HCT116 (cell line): ENCODE measurements at regions not wholly inside any gene's neighbourhood (a gene's known extent, or its start where the extent isn't known, plus 50 kb on each side); places are given as distances from the start of the nearest gene placed in this dataset.

ENCODE experiments used
- ATAC-seq: fragments of 200-7000 bp; cut with Tn5 transposase; 2 replicates; pipeline ENCODE4 v1.9.1; 2020; ENCODE audit warnings: mild to moderate bottlenecking, moderate library complexity
- BruUV-seq: library from RNA; stranded (reverse); fragments of 400-500 nt; replicated peaks from 2 replicates; lab custom pipeline; 2021; lab: Mats Ljungman, UMichigan
- CTCF ChIA-PET: fragments of 300-600 bp; sonication (Branson Sonifier 250); formaldehyde crosslinking; loops from one replicate; lab custom pipeline; 2021; ENCODE audit warnings: antibody characterized with exemption; lab: Charles Lee
- POLR2A ChIA-PET: fragments of 300-600, 350-600 bp; sonication (Branson Sonifier 250); formaldehyde crosslinking; loops from one replicate; lab custom pipeline; 2021; ENCODE audit warnings: antibody characterized with exemption; lab: Charles Lee
- RAD21 ChIA-PET, 2 experiments: fragments of 300-600 bp; sonication (Branson Sonifier 250); formaldehyde crosslinking; loops; one replicate each; lab custom pipeline; 2023; ENCODE audit warnings: low total read pairs in 2 of 2; ENCODE audit not compliant: uncharacterized antibody in 2 of 2, unreplicated experiment in 2 of 2, low non-redundant PET in 1 of 2; lab: Charles Lee
- DNase-seq: peaks from one replicate; pipeline ENCODE4 v3.0.0-alpha.2; 2010; ENCODE audit warnings: low read depth, low spot score
- H2AFZ ChIP-seq: fragments of 200-600 bp; shearing (Covaris generic), sonication (generic); 2 replicates; pipeline ENCODE4 v1.6.1; 2017; ENCODE audit warnings: low read depth, mixed run types, mixed read lengths, antibody characterized with exemption, low read length; ENCODE audit not compliant: poor library complexity, severe bottlenecking
- H3K27ac ChIP-seq: 2 replicates; pipeline ENCODE4 v1.5.1; 2012; ENCODE audit warnings: low read depth, low read length
- H3K27me3 ChIP-seq: fragments of 200-600 bp; sonication (generic); 2 replicates; pipeline ENCODE4 v1.6.1; 2016; ENCODE audit warnings: mixed run types, low read length, mixed read lengths; ENCODE audit not compliant: insufficient read depth
- H3K36me3 ChIP-seq, 2 experiments: fragments of 200-500 bp in 1 of 2; fragments of 200-600 bp in 1 of 2; sonication (Bioruptor generic) in 1 of 2; sonication (generic) in 1 of 2; 2 replicates each; pipeline versions ENCODE4 v1.5.1 to v1.6.1; 2014 to 2016; ENCODE audit warnings: low read length in 2 of 2, inconsistent platforms in 1 of 2, mixed read lengths in 1 of 2, mixed run types in 1 of 2; ENCODE audit not compliant: insufficient read depth in 2 of 2, control insufficient read depth in 1 of 2
- H3K4me1 ChIP-seq, 2 experiments: fragments of 200-600 bp in 1 of 2; sonication (generic) in 1 of 2; 2 replicates each; pipeline versions ENCODE4 v1.5.1 to v1.6.1; 2012 to 2017; ENCODE audit warnings: low read length in 2 of 2, inconsistent platforms in 1 of 2, mild to moderate bottlenecking in 1 of 2, mixed read lengths in 1 of 2, mixed run types in 1 of 2, moderate library complexity in 1 of 2; ENCODE audit not compliant: insufficient read depth in 2 of 2, control insufficient read depth in 1 of 2
- H3K4me2 ChIP-seq: fragments of 200-600 bp; sonication (generic); 2 replicates; pipeline ENCODE4 v1.6.1; 2017; ENCODE audit warnings: mixed run types, low read length, mixed read lengths
- H3K4me3 ChIP-seq, 2 experiments: fragments of 200-600 bp in 1 of 2; sonication (generic) in 1 of 2; replicated peaks in 1 of 2; 2 replicates each; pipeline ENCODE4 v1.5.1; 2011 to 2016; ENCODE audit warnings: low read length in 2 of 2, control low read depth in 1 of 2, low read depth in 1 of 2, mild to moderate bottlenecking in 1 of 2, mixed read lengths in 1 of 2, mixed run types in 1 of 2
- H3K79me2 ChIP-seq: fragments of 200-600 bp; sonication (generic); 2 replicates; pipeline ENCODE4 v1.6.1; 2017; ENCODE audit warnings: mild to moderate bottlenecking, mixed run types, low read length, moderate library complexity, mixed read lengths; ENCODE audit not compliant: insufficient read depth
- H3K9ac ChIP-seq: fragments of 200-600 bp; sonication (generic); 2 replicates; pipeline ENCODE4 v1.6.1; 2016; ENCODE audit warnings: low read length, mixed read lengths
- H3K9me2 ChIP-seq: fragments of 200-600 bp; sonication (generic), shearing (Covaris generic); 2 replicates; pipeline ENCODE4 v1.6.1; 2017; ENCODE audit warnings: mixed run types, mild to moderate bottlenecking, moderate library complexity; ENCODE audit not compliant: insufficient read depth
- H3K9me3 ChIP-seq, 2 experiments: fragments of 200-500 bp in 1 of 2; fragments of 200-600 bp in 1 of 2; sonication (Bioruptor generic) in 1 of 2; sonication (generic) in 1 of 2; 2 replicates each; pipeline ENCODE4 v1.6.1; 2014 to 2017; ENCODE audit warnings: low read length in 2 of 2, mixed read lengths in 2 of 2, inconsistent platforms in 1 of 2, low read depth in 1 of 2, mild to moderate bottlenecking in 1 of 2, mixed run types in 1 of 2, moderate library complexity in 1 of 2; ENCODE audit not compliant: control insufficient read depth in 1 of 2, insufficient read depth in 1 of 2
- H4K20me1 ChIP-seq: fragments of 200-600 bp; sonication (generic), shearing (Covaris generic); 2 replicates; pipeline ENCODE4 v1.6.1; 2017; ENCODE audit warnings: mixed run types, mild to moderate bottlenecking, moderate library complexity; ENCODE audit not compliant: insufficient read depth
- CTCF ChIP-seq, 3 experiments: fragments of 200-600 bp in 1 of 3; sonication (generic) in 1 of 3; IDR thresholded peaks in 2 of 3; conservative IDR thresholded peaks in 1 of 3; 2 replicates each; pipeline ENCODE4 v1.5.1; 2012 to 2017; ENCODE audit warnings: low read depth in 2 of 3, low read length in 2 of 3, antibody characterized with exemption in 1 of 3, borderline replicate concordance in 1 of 3, control low read depth in 1 of 3, mild to moderate bottlenecking in 1 of 3, mixed read lengths in 1 of 3, mixed run types in 1 of 3, moderate library complexity in 1 of 3; ENCODE audit not compliant: insufficient read depth in 1 of 3
- EZH2phosphoT487 ChIP-seq: fragments of 200-600 bp; IDR thresholded peaks from 2 replicates; pipeline ENCODE4 v1.6.1; 2018; ENCODE audit warnings: antibody characterized with exemption, borderline replicate concordance
- MAX ChIP-seq: IDR thresholded peaks from 2 replicates; pipeline ENCODE4 v1.6.1; 2012
- POLR2AphosphoS5 ChIP-seq: IDR thresholded peaks from 2 replicates; pipeline ENCODE4 v1.6.1; 2011; ENCODE audit warnings: mild to moderate bottlenecking, low read depth, low read length, moderate library complexity
- SIN3A ChIP-seq: IDR thresholded peaks from 2 replicates; pipeline ENCODE4 v1.6.1; 2012; ENCODE audit warnings: low read depth
- SP1 ChIP-seq: IDR thresholded peaks from 2 replicates; pipeline ENCODE4 v1.6.1; 2012; ENCODE audit warnings: low read depth
- YY1 ChIP-seq: IDR thresholded peaks from 2 replicates; pipeline ENCODE4 v1.6.1; 2011; ENCODE audit warnings: low read length, low read depth, moderate library complexity, mild to moderate bottlenecking; ENCODE audit not compliant: insufficient replicate concordance; ENCODE audit errors: extremely low read depth
- intact Hi-C: fragments of 100-400 bp; cut with micrococcal nuclease; formaldehyde crosslinking; loops from 2 replicates; pipeline ENCODE4 v1.10.0; 2022

- intact Hi-C loops, result no loop called here
- Histone ChIP-seq H3K27me3 (no peaks in the 10 kb centered on the region), H3K9ac (no peak overlapping the region), H3K27ac (no peak overlapping the region), H2AFZ (no peak overlapping the region), H3K4me1 (no peaks in the 10 kb centered on the region), H3K79me2 (no peaks in the 10 kb centered on the region), H3K4me3 (no peak overlapping the region), H4K20me1 (no peaks in the 10 kb centered on the region), H3K4me2 (no peak overlapping the region), H3K9me3 (peaks cover 3 to 17% of the 10 kb centered on the region in 2 experiments; a peak in 2 of 4 replicates), H3K36me3 (no peaks in the 10 kb centered on the region), H3K9me2 (no peaks in the 10 kb centered on the region)
- ChIA-PET CTCF (no interaction called here), RAD21 (no interaction called here), POLR2A (no interaction called here)
- ATAC-seq, result no peak
- TF ChIP-seq SP1 (no peak), SIN3A (no peak), CTCF (IDR thresholded peaks at IDR 0.05 in 2 of 3, conservative IDR thresholded peaks at IDR 0.05 in 1 of 3; ENCODE audit: borderline replicate concordance in 1 of 3, insufficient read depth in 1 of 3, low read depth in 2 of 3, low read length in 2 of 3) (no peak), MAX (no peak)
- no TSS peak for BruUV-seq
- DNase-seq, result no peak
Measured at GRCh38 chr21:25330266-25330665, 277.0 kb downstream of the MRPL39 start.

- intact Hi-C loops, result no loop called here
- no peak overlapping the region for H2AFZ ChIP-seq
- no peak overlapping the region for H3K27ac ChIP-seq
- POLR2A ChIA-PET, result no interaction called here
- H4K20me1 ChIP-seq, result no peaks in the 10 kb centered on the region
- RAD21 ChIA-PET, result no interaction called here
- TF ChIP-seq POLR2AphosphoS5 (no peak), EZH2phosphoT487 (no peak), YY1 (no peak)
- H3K9me2 ChIP-seq, result no peaks in the 10 kb centered on the region
- H3K4me2 ChIP-seq, result no peak overlapping the region
- H3K79me2 ChIP-seq, result no peaks in the 10 kb centered on the region
- peaks cover 8 to 17% of the 10 kb centered on the region in 2 experiments; a peak in 2 of 4 replicates for H3K9me3 ChIP-seq
- ATAC-seq (no peak), DNase-seq (no peak)
- BruUV-seq, result no TSS peak
- no peaks in the 10 kb centered on the region for H3K27me3 ChIP-seq
- CTCF ChIA-PET, result no interaction called here
- H3K4me1 ChIP-seq, result no peaks in the 10 kb centered on the region
- H3K36me3 ChIP-seq, result no peaks in the 10 kb centered on the region
- H3K9ac ChIP-seq, result no peak overlapping the region
- H3K4me3 ChIP-seq, result no peak overlapping the region
Measured at GRCh38 chr21:25329227-25329825, 278.0 kb downstream of the MRPL39 start.
